Choroid plexus epithelial cell (primary cell): ENCODE measurements at regions not wholly inside any gene's neighbourhood (a gene's known extent, or its start where the extent isn't known, plus 50 kb on each side); places are given as distances from the start of the nearest gene placed in this dataset.

Experiments
- DNase-seq: peaks from one replicate; pipeline ENCODE4 v3.0.0-alpha.2; 2010; ENCODE audit warnings: low read depth
- H3K4me3 ChIP-seq: 2 replicates; pipeline ENCODE4 v1.5.1; 2011; ENCODE audit warnings: low read depth, mild to moderate bottlenecking, control low read depth, low read length, moderate library complexity
- TF ChIP-seq, protein P1 (sequence below): conservative IDR thresholded peaks from 2 replicates; pipeline ENCODE4 v1.5.1; 2011; ENCODE audit warnings: low read depth, mild to moderate bottlenecking, control low read depth, inconsistent platforms, low read length, moderate library complexity

GRCh38 chr3:191543897-191544296 lies 82.9 kb downstream of the PYDC2 start:
- H3K4me3 ChIP-seq = no peak overlapping the region
- TF ChIP-seq, protein P1, sequence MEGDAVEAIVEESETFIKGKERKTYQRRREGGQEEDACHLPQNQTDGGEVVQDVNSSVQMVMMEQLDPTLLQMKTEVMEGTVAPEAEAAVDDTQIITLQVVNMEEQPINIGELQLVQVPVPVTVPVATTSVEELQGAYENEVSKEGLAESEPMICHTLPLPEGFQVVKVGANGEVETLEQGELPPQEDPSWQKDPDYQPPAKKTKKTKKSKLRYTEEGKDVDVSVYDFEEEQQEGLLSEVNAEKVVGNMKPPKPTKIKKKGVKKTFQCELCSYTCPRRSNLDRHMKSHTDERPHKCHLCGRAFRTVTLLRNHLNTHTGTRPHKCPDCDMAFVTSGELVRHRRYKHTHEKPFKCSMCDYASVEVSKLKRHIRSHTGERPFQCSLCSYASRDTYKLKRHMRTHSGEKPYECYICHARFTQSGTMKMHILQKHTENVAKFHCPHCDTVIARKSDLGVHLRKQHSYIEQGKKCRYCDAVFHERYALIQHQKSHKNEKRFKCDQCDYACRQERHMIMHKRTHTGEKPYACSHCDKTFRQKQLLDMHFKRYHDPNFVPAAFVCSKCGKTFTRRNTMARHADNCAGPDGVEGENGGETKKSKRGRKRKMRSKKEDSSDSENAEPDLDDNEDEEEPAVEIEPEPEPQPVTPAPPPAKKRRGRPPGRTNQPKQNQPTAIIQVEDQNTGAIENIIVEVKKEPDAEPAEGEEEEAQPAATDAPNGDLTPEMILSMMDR = no peak
- DNase-seq = no peak

GRCh38 chr3:191549357-191549756 lies 88.4 kb downstream of the PYDC2 start:
- H3K4me3 ChIP-seq = no peak overlapping the region
- DNase-seq = no peak
- TF ChIP-seq, protein P1 = no peak

GRCh38 chr3:191555037-191555436 lies 94.1 kb downstream of the PYDC2 start:
- DNase-seq = no peak
- no peak overlapping the region for H3K4me3 ChIP-seq
- TF ChIP-seq, protein P1 = no peak

DNA sequence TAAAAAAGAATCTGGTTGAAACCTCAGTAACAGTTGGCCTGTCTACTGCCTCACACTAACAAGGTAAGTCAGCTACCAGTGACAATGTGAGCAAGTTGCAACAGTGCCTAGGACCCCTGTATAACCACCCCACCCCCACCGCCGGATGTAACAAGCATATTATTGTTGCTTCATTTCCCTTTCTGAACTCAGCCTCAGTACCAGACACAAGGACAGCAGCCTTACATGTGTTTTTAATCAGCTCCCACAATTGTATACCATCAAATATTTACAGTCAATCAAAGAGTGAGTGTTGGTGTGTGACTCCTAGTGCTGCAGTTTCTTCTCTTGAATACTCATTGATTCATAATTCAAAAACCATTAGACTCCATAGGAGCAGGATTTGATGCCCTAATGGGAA lies 96.4 kb downstream of the PYDC2 start:
- no peak overlapping the region for H3K4me3 ChIP-seq
- no peak for DNase-seq
- TF ChIP-seq, protein P1 = no peak

- H3K4me3 ChIP-seq = no peak overlapping the region
- TF ChIP-seq, protein P1 = no peak
- DNase-seq = no peak
These were observed 102.8 kb downstream of the PYDC2 start for GRCh38 chr3:191563722-191564121.

DNA sequence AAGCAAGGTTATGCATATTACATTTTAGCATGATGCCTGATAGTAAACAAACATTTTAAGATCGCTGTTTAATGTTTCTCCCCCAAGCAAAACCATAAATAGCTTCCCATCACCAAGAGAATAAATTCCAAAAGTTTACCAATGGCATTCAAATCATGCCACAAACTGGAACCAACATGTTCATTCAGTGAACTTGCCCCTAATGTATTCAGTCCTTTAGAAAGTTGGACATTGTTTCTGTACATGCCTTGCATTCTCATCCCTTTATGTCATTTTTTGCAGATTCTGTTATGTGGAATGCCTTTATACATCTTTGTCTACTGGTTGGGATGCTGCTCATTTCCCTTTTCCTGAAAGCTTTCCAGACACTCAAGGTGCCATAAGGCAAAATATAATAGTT lies 105.5 kb downstream of the PYDC2 start:
- TF ChIP-seq, protein P1 = no peak
- no peak for DNase-seq
- H3K4me3 ChIP-seq = no peak overlapping the region

- DNase-seq = no peak
- H3K4me3 ChIP-seq = no peak overlapping the region
- TF ChIP-seq, protein P1 = no peak
These were observed 107.2 kb downstream of the PYDC2 start for GRCh38 chr3:191568206-191568605.
